GM23248 (cell line): ENCODE measurements at regions not wholly inside any gene's neighbourhood (a gene's known extent, or its start where the extent isn't known, plus 50 kb on each side); places are given as distances from the start of the nearest gene placed in this dataset.

Experiments used
- EZH2 ChIP-seq: fragments of 200-600 bp; sonication (generic); IDR thresholded peaks from 2 replicates; pipeline ENCODE4 v1.6.1; 2018; ENCODE audit warnings: antibody characterized with exemption, mild to moderate bottlenecking; ENCODE audit not compliant: insufficient read depth, poor library complexity, severe bottlenecking
- EZH2phosphoT487 ChIP-seq: fragments of 200-600 bp; sonication (generic); IDR thresholded peaks from 2 replicates; pipeline ENCODE4 v1.6.1; 2018; ENCODE audit warnings: antibody characterized with exemption, moderate library complexity, mild to moderate bottlenecking, low read depth; ENCODE audit not compliant: insufficient read depth

DNA sequence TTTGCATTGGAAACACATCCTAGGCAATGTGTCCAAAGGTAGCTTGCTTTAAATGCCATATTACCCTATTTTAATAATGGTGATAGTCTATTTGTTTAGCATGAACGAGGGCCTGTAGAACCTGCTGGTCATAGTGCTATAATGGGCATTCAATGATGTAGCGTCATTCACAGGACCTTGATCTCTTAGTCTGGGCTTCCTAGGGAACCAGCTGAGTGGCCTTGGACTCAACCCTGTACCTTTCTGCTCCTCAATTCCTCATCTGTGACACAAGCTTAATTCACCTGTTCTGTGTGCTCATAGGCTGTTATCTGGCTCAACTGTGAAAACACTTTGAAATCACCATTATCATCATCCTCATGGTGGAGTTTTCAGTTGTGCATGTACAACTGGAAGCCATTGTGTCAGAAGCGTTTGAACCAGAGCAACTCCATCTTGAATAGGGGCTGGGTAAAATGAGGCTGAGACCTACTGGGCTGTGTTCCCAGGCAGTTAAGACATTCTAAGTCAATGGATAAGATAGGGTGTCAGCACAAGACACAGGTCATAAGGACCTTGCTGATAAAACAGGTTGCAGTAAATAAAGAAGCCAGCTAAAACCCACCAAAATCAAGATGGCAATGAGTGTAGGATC, 346.8 kb upstream of the KLF3 start:
- TF ChIP-seq EZH2 (no peak), EZH2phosphoT487 (no peak)
